GM12878 (cell line): ENCODE measurements at regions not wholly inside any gene's neighbourhood (a gene's known extent, or its start where the extent isn't known, plus 50 kb on each side); places are given as distances from the start of the nearest gene placed in this dataset.
"Not testable (repeated sequence)": the region's sequence is repeated elsewhere in the genome, so short reads cannot be mapped to it uniquely, and the experiment has no call there.

ENCODE experiments used
- ATAC-seq: fragments of 200-7000 bp; cut with Tn5 transposase; 3 replicates; pipeline ENCODE4 v1.9.1; 2020; ENCODE audit warnings: mild to moderate bottlenecking, moderate library complexity
- BruUV-seq: library from RNA; stranded (reverse); fragments of 400-500 nt; replicated peaks from 2 replicates; lab custom pipeline; 2021; lab: Mats Ljungman, UMichigan
- CTCF ChIA-PET: fragments of 300-600 bp; sonication (Branson Sonifier 250); formaldehyde crosslinking; extraction: SDS; loops from one replicate; lab custom pipeline; 2021; ENCODE audit warnings: inconsistent platforms; lab: Yijun Ruan, JAX
- POLR2A ChIA-PET: fragments of 350-600 bp; formaldehyde crosslinking; extraction: SDS; loops from one replicate; lab custom pipeline; 2021; ENCODE audit warnings: inconsistent platforms; lab: Charles Lee
- RAD21 ChIA-PET: fragments of 300-600 bp; sonication (Branson Sonifier 250); formaldehyde crosslinking; loops from one replicate; lab custom pipeline; 2023; ENCODE audit warnings: antibody characterized with exemption; ENCODE audit not compliant: unreplicated experiment; lab: Charles Lee
- SMC1A ChIA-PET: fragments of 300-600 bp; sonication (Branson Sonifier 250); formaldehyde crosslinking; loops from one replicate; lab custom pipeline; 2023; ENCODE audit not compliant: unreplicated experiment, uncharacterized antibody; lab: Charles Lee
- DNase-seq: peaks from one replicate; pipeline ENCODE4 v3.0.0-alpha.2; 2011; ENCODE audit warnings: low read depth, low spot score
- FAIRE-seq: peaks from 3 replicates; lab custom pipeline; 2011; peaks lifted over from hg19 to GRCh38; lab: Jason Lieb, UNC
- H2AFZ ChIP-seq: 2 replicates; pipeline ENCODE4 v1.6.0; 2011; ENCODE audit warnings: low read depth, low read length, control low read depth; ENCODE audit not compliant: control insufficient read depth
- H3K27ac ChIP-seq: 2 replicates; pipeline ENCODE4 v1.5.1; 2011; ENCODE audit warnings: control low read depth; ENCODE audit not compliant: control insufficient read depth, insufficient read depth
- H3K27me3 ChIP-seq, 2 experiments: replicated peaks in 1 of 2; 2 replicates each; pipeline versions ENCODE4 v1.6.0 to v1.6.1; 2011; ENCODE audit warnings: low read length in 1 of 2; ENCODE audit not compliant: control insufficient read depth in 2 of 2, insufficient read depth in 2 of 2
- H3K36me3 ChIP-seq, 2 experiments: 2 replicates each; pipeline ENCODE4 v1.5.1; 2011; ENCODE audit warnings: low read length in 1 of 2; ENCODE audit not compliant: control insufficient read depth in 2 of 2, insufficient read depth in 2 of 2
- H3K4me1 ChIP-seq: 2 replicates; pipeline ENCODE4 v1.6.1; 2011; ENCODE audit warnings: mild to moderate bottlenecking, low read length, moderate library complexity, mixed read lengths; ENCODE audit not compliant: control insufficient read depth, insufficient read depth
- H3K4me2 ChIP-seq: 2 replicates; pipeline ENCODE4 v1.6.0; 2011; ENCODE audit warnings: control low read depth; ENCODE audit not compliant: control insufficient read depth, insufficient read depth
- H3K4me3 ChIP-seq: fragments of 200-600 bp; sonication (generic); 2 replicates; pipeline ENCODE4 v1.5.1; 2016
- H3K79me2 ChIP-seq: 2 replicates; pipeline ENCODE4 v1.6.0; 2011; ENCODE audit warnings: low read length; ENCODE audit not compliant: control insufficient read depth, insufficient read depth
- H3K9ac ChIP-seq: 2 replicates; pipeline ENCODE4 v1.8.0; 2011; ENCODE audit warnings: low read length, control low read depth, mixed read lengths; ENCODE audit not compliant: control insufficient read depth, insufficient read depth
- H3K9me3 ChIP-seq: replicated peaks from 3 replicates; pipeline ENCODE4 v1.5.1; 2011; ENCODE audit warnings: mild to moderate bottlenecking, low read length; ENCODE audit not compliant: control insufficient read depth, insufficient read depth
- H4K20me1 ChIP-seq: 2 replicates; pipeline ENCODE4 v1.6.0; 2011; ENCODE audit not compliant: control insufficient read depth, insufficient read depth
- WRNIP1 ChIP-seq: IDR thresholded peaks from 2 replicates; pipeline ENCODE4 v1.6.1; 2011; ENCODE audit warnings: low read depth, low read length, improper control_type of control experiment, borderline replicate concordance
- ZBTB33 ChIP-seq: fragments of 450-650 bp; IDR thresholded peaks from 2 replicates; pipeline ENCODE4 v1.6.1; 2017; ENCODE audit warnings: mild to moderate bottlenecking
- WGBS: methylation state at CpG from one replicate; pipeline ENCODE4 v1.1.6; 2016; ENCODE audit warnings: low lambda C conversion rate; ENCODE audit not compliant: insufficient replicate concordance, insufficient coverage; ENCODE audit errors: missing lambda C conversion rate; 5-methylcytosine and 5-hydroxymethylcytosine counted together
- in situ Hi-C: fragments of 300-500 bp; cut with MboI; formaldehyde crosslinking; loops from 9 replicates; pipeline ENCODE4 v1.14.3; 2018; ENCODE audit warnings: mixed read lengths
- intact Hi-C: fragments of 100-400 bp; cut with micrococcal nuclease; formaldehyde crosslinking; loops from one replicate; pipeline ENCODE4 v1.14.2; 2022; ENCODE audit not compliant: unreplicated experiment

- Histone ChIP-seq H3K79me2 (no peaks in the 10 kb centered on the region), H3K27me3 (no peaks in the 10 kb centered on the region), H3K27ac (no peak overlapping the region), H3K36me3 (no peaks in the 10 kb centered on the region), H3K9ac (no peak overlapping the region), H3K4me2 (no peak overlapping the region), H3K4me1 (no peaks in the 10 kb centered on the region), H4K20me1 (no peaks in the 10 kb centered on the region), H2AFZ (no peak overlapping the region), H3K4me3 (no peak overlapping the region), H3K9me3 (no peaks in the 10 kb centered on the region)
- intact Hi-C loops, result no loop called here
- SMC1A ChIA-PET, result no interaction called here
- TF ChIP-seq WRNIP1 (no peak), ZBTB33 (no peak)
- WGBS, result 51% methylated on average over 2 of the region's 2 CpGs
- FAIRE-seq (no peak), ATAC-seq (no peak), DNase-seq (no peak)
- in situ Hi-C loops, result no loop called here
- CTCF ChIA-PET, result no interaction called here
- BruUV-seq, result no TSS peak
- RAD21 ChIA-PET, result no interaction called here
- POLR2A ChIA-PET, result no interaction called here
Observed at GRCh38 chr14:82811246-82811645, 1277.6 kb upstream of the SEL1L start.

GRCh38 chr14:82814339-82814738 is 1280.7 kb upstream of the SEL1L start:
- FAIRE-seq, DNase-seq, H3K27ac ChIP-seq, in situ Hi-C loops, H4K20me1 ChIP-seq, H2AFZ ChIP-seq, POLR2A ChIA-PET, H3K27me3 ChIP-seq, H3K4me1 ChIP-seq, H3K9ac ChIP-seq, SMC1A ChIA-PET, H3K36me3 ChIP-seq, H3K4me3 ChIP-seq, H3K79me2 ChIP-seq, H3K4me2 ChIP-seq, intact Hi-C loops, CTCF ChIA-PET, BruUV-seq, RAD21 ChIA-PET, H3K9me3 ChIP-seq, ATAC-seq: not testable (repeated sequence)
- WGBS, result 82% methylated on average over 23 of the region's 28 CpGs
